ENCODE measurements at regions not wholly inside any gene's neighbourhood (a gene's known extent, or its start where the extent isn't known, plus 50 kb on each side); places are given as distances from the start of the nearest gene placed in this dataset.
A peak's percentile ranks its signal among the peaks of the same experiment; 100 is the strongest.

GRCh38 chr1:221118176-221118937, 239.1 kb downstream of the HLX start:
- DNase-seq (ENCODE audit: missing footprints) = no peak
- ATAC-seq = peak; percentile 72
- intact Hi-C loops (cut with DNase I) = loop anchor here (2.0 to 10.0 kb wide), 3 partner anchors 86 to 624 kb away; partner anchors contain the start of gene DUSP10

GRCh38 chr1:221118938-221119320, 239.7 kb downstream of the HLX start:
- intact Hi-C loops (cut with DNase I) = loop anchor here (2.0 to 10.0 kb wide), 3 partner anchors 86 to 623 kb away; partner anchors contain the start of gene DUSP10
- ATAC-seq (peak; percentile 55), DNase-seq (ENCODE audit: missing footprints) (no peak)

GRCh38 chr1:221122501-221122900, 243.3 kb downstream of the HLX start:
- no peak for ATAC-seq

GRCh38 chr1:221125976-221126375, 246.7 kb downstream of the HLX start:
- DNase-seq (ENCODE audit: missing footprints) (no peak), ATAC-seq (no peak)
- intact Hi-C loops (cut with DNase I) = no loop called here

More at GRCh38 chr1:221122501-221122900, 243.3 kb downstream of the HLX start:
- DNase-seq (ENCODE audit: missing footprints) = no peak
- intact Hi-C loops (cut with DNase I) = no loop called here

GRCh38 chr1:221137666-221138065, 258.4 kb downstream of the HLX start:
- DNase-seq (ENCODE audit: missing footprints) (no peak), ATAC-seq (no peak)
- intact Hi-C loops (cut with DNase I) = no loop called here

DNA sequence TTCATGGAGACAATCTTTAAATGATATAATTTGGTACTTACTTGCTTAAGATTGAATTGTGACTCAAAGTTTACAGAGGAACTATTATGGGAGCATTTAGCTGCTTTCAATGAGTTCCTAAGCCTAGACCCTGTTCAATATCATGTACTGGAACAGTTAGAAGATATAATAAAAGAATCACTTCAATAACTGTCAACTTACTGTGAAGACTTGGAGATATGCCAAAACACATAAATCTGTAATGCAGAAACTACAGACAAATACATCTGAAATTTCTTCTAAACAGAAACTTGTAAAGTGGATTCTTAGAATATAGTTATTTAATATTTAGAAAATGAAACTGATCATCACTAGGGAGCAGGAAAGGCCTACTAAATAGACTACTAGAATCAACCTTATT, 259.3 kb downstream of the HLX start:
- ATAC-seq = no peak
- DNase-seq (ENCODE audit: missing footprints) = no peak
- intact Hi-C loops (cut with DNase I) = no loop called here

GRCh38 chr1:221139991-221140390, 260.7 kb downstream of the HLX start:
- intact Hi-C loops (cut with DNase I) = no loop called here
- DNase-seq (ENCODE audit: missing footprints) (no peak), ATAC-seq (no peak)

DNA sequence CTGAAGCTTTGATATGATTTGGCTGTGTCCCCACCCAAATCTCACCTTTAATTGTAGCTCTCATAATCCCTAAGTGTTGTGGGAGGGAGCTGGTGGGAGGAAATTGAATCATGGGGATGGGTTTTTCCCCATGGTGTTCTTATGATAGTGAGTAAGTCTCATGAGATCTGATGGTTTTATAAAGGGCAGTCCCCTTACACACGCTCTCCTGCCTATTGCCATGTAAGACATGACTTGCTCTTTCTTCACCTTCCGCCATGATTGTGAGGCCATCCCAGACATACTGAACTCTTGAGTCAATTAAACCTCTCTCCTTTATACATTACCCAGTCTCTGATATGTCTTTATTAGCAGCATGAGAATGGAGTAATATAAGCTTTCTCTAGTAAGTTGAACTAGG, 261.9 kb downstream of the HLX start:
- intact Hi-C loops (cut with DNase I) = no loop called here

GRCh38 chr1:221141606-221142285, 262.5 kb downstream of the HLX start:
- no peak for DNase-seq (ENCODE audit: missing footprints)
- intact Hi-C loops (cut with DNase I) = no loop called here
- ATAC-seq = no peak

More for the DNA sequence above, 261.9 kb downstream of the HLX start:
- ATAC-seq (no peak), DNase-seq (ENCODE audit: missing footprints) (no peak)

- intact Hi-C loops (cut with DNase I) = no loop called here
- no peak for DNase-seq (ENCODE audit: missing footprints)
- peak; percentile 92 for ATAC-seq
Measured at GRCh38 chr1:221148660-221149059, 269.4 kb downstream of the HLX start.

DNA sequence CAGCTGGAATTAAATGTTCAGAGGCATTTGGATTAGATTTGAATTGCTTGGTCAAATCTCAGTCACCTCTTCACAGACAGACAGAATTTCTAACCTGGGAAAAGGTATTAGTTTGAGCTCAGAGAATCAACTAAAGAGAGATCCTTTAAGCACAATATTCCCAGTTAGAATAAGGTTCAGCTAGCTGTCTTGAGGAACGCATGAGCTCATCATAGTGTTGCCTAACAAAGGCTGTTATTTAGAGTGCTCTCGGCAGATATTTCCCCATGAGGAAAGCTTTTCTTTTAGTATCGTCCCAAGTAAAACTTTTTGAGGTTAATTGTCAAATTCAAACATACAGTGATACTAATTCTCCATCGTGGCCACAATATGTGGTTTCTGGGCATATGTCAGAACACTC, 269.9 kb downstream of the HLX start:
- DNase-seq (ENCODE audit: missing footprints) (no peak), ATAC-seq (peak; percentile 84)
- intact Hi-C loops (cut with DNase I) = no loop called here

DNA sequence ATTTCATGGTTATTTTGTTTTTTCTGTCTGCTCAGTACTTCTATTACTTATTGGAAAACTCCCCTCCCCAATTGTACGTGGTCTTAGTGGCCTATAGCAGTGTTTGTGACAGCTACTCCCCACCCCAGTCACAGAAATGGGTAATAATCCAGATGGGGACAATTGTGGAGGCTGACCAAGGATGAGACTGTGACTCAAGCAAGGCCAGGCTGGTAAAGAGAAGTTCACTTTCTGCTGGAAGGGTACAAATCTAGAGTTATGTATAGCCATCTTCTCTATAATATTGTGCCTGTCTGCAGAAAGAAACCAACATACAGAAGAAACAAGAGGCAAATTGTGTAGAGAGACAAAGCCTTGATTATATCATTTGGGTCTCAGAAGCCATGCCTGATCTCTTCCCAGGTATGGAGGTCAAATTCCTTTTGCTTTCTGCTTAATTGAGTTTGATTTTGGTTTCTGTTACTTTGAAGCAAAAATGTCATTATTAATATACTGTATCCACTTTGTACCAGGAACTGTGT, 270.4 kb downstream of the HLX start:
- intact Hi-C loops (cut with DNase I) = no loop called here
- no peak for ATAC-seq
- no peak for DNase-seq (ENCODE audit: missing footprints)

DNA sequence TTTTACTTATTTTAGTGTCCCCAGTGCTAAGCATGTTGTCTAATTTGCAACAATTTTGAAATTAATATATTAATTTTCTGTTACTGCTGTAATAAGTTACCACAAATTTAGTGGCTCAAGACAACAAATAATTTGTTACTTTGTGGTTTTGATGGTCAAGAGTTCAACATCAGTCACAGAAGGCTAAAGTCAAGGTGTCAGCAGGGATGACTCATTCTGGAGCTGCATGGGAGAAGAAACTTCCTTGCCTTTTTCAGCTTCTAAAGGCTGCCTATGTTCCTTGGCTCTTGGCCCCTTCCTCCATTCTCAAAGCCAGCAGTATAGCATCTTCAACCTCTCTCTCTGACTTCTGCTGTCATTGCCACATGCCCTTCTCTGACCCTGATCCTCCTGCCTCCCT, 271.8 kb downstream of the HLX start:
- intact Hi-C loops (cut with DNase I) = no loop called here
- DNase-seq (ENCODE audit: missing footprints) (no peak), ATAC-seq (no peak)

GRCh38 chr1:221154932-221155331, 275.7 kb downstream of the HLX start:
- DNase-seq (ENCODE audit: missing footprints) = no peak
- intact Hi-C loops (cut with DNase I) = no loop called here
- no peak for ATAC-seq

- DNase-seq (ENCODE audit: missing footprints) (no peak), ATAC-seq (no peak)
- intact Hi-C loops (cut with DNase I) = no loop called here
Measured at GRCh38 chr1:221157026-221157761, 278.0 kb downstream of the HLX start.

- intact Hi-C loops (cut with DNase I) = loop anchor here (5.0 kb wide), 1 partner anchor 43 kb away; no protein-coding TSS in a partner anchor
- no peak for ATAC-seq
- no peak for DNase-seq (ENCODE audit: missing footprints)
Measured at GRCh38 chr1:221159608-221160007, 280.4 kb downstream of the HLX start.

GRCh38 chr1:221161571-221162041, 282.4 kb downstream of the HLX start:
- intact Hi-C loops (cut with DNase I) = loop anchor here (5.0 kb wide), 1 partner anchor 41 kb away; no protein-coding TSS in a partner anchor
- no peak for DNase-seq (ENCODE audit: missing footprints)
- ATAC-seq = peak; percentile 48

- ATAC-seq (no peak), DNase-seq (ENCODE audit: missing footprints) (no peak)
- intact Hi-C loops (cut with DNase I) = loop anchor here (5.0 kb wide), 1 partner anchor 40 kb away; no protein-coding TSS in a partner anchor
Measured at GRCh38 chr1:221162352-221162751, 283.1 kb downstream of the HLX start.

- ATAC-seq = no peak
- no peak for DNase-seq (ENCODE audit: missing footprints)
- intact Hi-C loops (cut with DNase I) = loop anchor here (5.0 kb wide), 1 partner anchor 39 kb away; no protein-coding TSS in a partner anchor
Measured at GRCh38 chr1:221162939-221163338, 283.7 kb downstream of the HLX start.
